GM13977 (cell line): ENCODE measurements at regions not wholly inside any gene's neighbourhood (a gene's known extent, or its start where the extent isn't known, plus 50 kb on each side); places are given as distances from the start of the nearest gene placed in this dataset.

ENCODE experiments used
- DNase-seq: peaks from one replicate; pipeline ENCODE4 v3.0.0; 2012; ENCODE audit warnings: low spot score
- in situ Hi-C: fragments of 300-500 bp; cut with MboI; formaldehyde crosslinking; loops from one replicate; pipeline ENCODE4 v1.12.0; 2022; ENCODE audit warnings: low sequenced_read_pairs, low pct_unique_long_range_greater_than_20kb, mixed read lengths, inconsistent platforms; ENCODE audit not compliant: unreplicated experiment
- TF ChIP-seq, protein P1 (sequence below): IDR thresholded peaks from 2 replicates; pipeline ENCODE4 v1.5.1; 2012; ENCODE audit warnings: mild to moderate bottlenecking, control low read depth; ENCODE audit not compliant: insufficient read depth; ENCODE audit errors: extremely low read depth, missing control alignments

DNA sequence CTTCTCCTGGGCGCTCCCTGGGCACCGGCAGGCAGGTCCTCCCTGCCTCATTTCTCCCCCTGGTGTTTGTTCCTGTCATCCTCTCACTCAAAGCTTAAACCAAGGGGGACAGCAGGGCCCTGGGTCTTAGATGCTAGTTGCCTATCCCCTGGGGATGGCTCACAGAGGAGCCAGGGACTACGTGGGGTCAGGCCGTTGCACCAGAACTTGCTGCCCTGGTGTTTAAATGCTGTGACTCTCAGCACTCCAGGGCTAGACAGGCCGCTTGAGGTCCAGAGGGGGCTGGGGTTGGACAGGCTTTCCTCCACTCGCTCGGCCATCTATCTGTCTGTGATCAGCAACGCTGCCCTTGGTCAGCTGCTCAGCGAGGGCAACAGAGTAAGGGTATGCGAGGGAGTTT is 340.3 kb downstream of the CXCL12 start:
- in situ Hi-C loops, result loop anchor here (25.0 kb wide), 1 partner anchor 357 kb away; no protein-coding TSS in a partner anchor
- TF ChIP-seq, protein P1, sequence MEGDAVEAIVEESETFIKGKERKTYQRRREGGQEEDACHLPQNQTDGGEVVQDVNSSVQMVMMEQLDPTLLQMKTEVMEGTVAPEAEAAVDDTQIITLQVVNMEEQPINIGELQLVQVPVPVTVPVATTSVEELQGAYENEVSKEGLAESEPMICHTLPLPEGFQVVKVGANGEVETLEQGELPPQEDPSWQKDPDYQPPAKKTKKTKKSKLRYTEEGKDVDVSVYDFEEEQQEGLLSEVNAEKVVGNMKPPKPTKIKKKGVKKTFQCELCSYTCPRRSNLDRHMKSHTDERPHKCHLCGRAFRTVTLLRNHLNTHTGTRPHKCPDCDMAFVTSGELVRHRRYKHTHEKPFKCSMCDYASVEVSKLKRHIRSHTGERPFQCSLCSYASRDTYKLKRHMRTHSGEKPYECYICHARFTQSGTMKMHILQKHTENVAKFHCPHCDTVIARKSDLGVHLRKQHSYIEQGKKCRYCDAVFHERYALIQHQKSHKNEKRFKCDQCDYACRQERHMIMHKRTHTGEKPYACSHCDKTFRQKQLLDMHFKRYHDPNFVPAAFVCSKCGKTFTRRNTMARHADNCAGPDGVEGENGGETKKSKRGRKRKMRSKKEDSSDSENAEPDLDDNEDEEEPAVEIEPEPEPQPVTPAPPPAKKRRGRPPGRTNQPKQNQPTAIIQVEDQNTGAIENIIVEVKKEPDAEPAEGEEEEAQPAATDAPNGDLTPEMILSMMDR, result no peak
- DNase-seq, result no peak

DNA sequence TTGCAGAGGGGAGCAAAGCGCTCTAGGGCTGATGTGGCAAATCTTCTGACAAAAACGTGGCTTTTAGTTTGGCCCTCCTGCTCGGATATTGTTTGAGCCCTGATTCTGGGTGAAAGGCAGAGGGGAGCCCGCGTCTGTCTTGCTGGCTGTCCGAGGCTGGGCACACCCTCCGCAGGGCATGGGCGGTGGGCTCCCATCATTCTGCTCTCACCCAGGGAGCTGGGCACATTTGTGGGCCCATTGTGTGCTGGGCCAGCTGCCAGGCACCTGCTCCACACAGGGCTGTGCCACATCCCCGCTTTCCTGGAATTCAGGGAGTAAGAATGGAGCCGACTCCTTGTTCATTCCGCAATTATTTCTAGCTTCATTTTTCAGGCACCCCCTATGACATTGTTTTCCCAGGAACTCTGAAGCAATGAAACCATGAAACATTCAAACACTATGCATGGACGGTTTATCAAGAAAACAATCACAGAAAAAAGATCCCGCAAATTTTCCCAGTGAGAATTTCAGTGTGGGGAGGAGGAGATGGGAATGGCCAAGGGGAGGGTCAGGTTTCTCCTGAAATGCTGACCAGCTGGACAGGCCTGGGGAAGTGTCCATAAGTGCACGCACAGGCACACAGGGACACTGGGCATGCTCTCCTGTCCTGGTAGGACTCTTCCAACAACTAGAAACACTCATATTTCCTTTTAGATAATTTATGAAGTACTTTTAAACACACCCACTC is 341.1 kb downstream of the CXCL12 start:
- in situ Hi-C loops, result loop anchor here (25.0 kb wide), 1 partner anchor 357 kb away; no protein-coding TSS in a partner anchor
- TF ChIP-seq, protein P1, result no peak

DNA sequence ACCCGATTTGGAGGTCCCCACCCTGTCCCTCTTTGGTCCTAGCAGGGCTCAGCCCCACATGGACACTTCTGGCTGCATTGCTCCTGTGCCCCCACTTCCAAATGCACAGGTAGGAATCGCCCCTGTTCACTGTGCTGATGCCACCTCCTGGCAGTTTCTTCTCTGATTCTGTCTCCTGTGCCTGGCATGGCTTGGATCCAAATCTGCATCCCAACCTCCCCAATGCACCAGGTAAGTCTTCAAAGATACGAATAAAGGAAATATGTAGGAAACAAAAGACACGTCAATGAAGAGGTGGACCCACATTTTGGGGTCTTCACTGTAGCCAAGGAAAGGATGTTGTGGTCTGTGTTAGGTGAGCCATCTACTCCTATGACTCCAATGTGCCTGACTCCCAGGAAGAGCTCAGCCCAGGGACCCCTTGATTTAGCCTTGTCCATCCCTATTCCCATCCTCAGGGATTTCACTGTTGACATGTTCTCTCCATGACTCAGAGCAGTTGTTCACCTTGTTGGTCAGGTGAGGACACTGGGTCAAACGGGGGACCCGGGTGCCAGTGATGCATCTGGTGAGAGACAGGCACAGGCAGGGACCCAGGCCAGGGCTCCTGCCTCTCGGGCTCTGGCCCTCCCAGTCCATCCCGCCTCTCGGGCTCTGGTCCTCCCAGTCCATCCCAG is 341.8 kb downstream of the CXCL12 start:
- no peak for DNase-seq
- TF ChIP-seq, protein P1, result no peak
- in situ Hi-C loops, result loop anchor here (25.0 kb wide), 1 partner anchor 356 kb away; no protein-coding TSS in a partner anchor

More for the DNA sequence above, 341.1 kb downstream of the CXCL12 start:
- no peak for DNase-seq

DNA sequence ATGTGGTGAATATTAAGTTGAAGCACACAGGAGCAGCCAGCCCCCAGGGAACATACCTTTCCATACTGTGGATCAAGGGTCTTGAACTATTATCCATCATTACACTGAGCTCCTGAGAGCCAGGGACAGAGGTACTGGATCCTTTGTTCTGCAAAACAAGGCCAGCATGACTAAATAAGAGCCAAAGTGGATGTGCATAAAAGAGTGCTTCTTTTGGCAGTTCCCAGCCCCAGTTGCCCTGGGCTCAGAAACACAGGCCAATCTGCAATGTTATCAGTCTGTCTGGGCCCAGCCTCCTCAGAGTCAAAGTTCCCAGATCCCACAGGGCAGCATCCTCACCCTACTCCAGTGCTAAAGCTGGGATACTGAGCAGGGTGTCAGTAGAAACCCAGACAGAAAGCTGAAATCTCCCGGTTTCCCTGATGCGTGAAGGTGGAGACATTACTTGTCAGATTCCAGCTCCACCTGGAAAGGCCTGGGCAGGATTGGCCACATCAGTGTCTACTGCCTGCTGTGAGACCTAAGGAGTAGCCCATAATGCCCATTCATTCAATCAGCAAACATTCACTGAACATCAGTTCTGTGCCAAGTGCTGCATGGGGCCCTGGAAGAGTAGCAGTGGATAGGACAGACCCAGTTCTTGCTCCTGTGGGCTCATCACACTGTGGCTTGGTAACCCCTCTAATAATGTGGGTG is 342.7 kb downstream of the CXCL12 start:
- no peak for DNase-seq
- in situ Hi-C loops, result loop anchor here (25.0 kb wide), 1 partner anchor 355 kb away; no protein-coding TSS in a partner anchor
- TF ChIP-seq, protein P1, result no peak

DNA sequence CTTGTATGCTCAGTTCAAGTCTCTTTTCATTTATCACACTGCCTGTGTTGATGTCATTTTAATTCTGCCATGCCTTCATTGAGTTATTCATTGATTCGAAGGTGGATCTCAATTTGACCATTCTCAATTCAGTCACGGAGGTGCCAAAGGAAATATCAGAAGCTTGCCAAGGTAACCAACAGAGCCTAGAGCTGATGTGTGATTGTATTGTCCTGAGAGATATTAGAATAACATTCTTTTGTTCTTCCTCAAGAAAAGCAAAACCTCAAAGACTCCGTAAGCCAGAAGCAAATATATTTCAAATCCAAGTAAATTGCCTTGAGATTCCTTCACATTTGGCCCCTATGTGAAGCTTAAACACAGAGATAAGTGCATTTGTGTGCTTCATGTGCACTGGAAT is 345.3 kb downstream of the CXCL12 start:
- in situ Hi-C loops, result loop anchor here (25.0 kb wide), 1 partner anchor 352 kb away; no protein-coding TSS in a partner anchor
- TF ChIP-seq, protein P1, result no peak
- no peak for DNase-seq

DNA sequence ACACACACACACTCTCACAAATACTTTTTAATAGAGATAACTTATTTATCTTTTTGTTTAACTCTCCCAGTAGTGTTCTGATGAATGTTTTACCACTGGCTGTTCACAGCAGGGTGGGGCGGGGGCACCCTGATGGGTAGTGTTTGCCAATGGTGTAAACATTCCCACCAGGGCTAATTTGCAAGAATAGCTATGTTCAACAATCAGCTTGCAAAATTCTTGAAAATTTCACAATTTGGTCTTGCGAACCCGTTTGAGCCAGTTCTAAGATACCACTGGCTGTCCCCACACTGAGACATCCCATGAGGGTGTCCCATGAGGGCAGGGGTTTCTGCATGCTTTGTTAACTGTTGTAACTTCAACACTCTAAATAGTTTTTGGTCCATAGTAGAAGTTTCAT is 348.5 kb downstream of the CXCL12 start:
- DNase-seq, result no peak
- in situ Hi-C loops, result loop anchor here (25.0 kb wide), 1 partner anchor 349 kb away; no protein-coding TSS in a partner anchor
- TF ChIP-seq, protein P1, result no peak
